Heart left ventricle (tissue), 16 donors: ENCODE measurements at regions not wholly inside any gene's neighbourhood (a gene's known extent, or its start where the extent isn't known, plus 50 kb on each side); places are given as distances from the start of the nearest gene placed in this dataset.

Source experiments
- ATAC-seq, 4 donors: fragments of 200-7000 bp; cut with Tn5 transposase; one replicate each; pipeline ENCODE4 v1.9.1; 2020 to 2022; ENCODE audit warnings: moderate library complexity in 4 of 4, mild to moderate bottlenecking in 3 of 4, moderate number of reproducible peaks in 1 of 4
- DNase-seq, 5 donors: peaks; one replicate each; pipeline ENCODE4 v3.0.0-alpha.2; 2020
- H3K27ac ChIP-seq, 12 donors: fragments of 200-600 bp; sonication (generic) in 4 of 12; one replicate each; pipeline versions ENCODE4 v1.5.0 to v1.8.0; 2016 to 2022; ENCODE audit warnings: mild to moderate bottlenecking in 2 of 12
- H3K27me3 ChIP-seq, 9 donors: fragments of 200-600 bp; sonication (generic) in 2 of 9; one replicate each; pipeline versions ENCODE4 v1.5.1 to v1.8.0; 2016 to 2022; ENCODE audit warnings: mild to moderate bottlenecking in 3 of 9
- H3K36me3 ChIP-seq, 9 donors: fragments of 200-600 bp; sonication (generic) in 2 of 9; one replicate each; pipeline versions ENCODE4 v1.5.0 to v1.8.0; 2018 to 2022; ENCODE audit warnings: mild to moderate bottlenecking in 2 of 9
- H3K4me1 ChIP-seq, 12 donors: fragments of 200-600 bp; sonication (generic) in 4 of 12; one replicate each; pipeline versions ENCODE4 v1.5.0 to v1.8.0; 2016 to 2022; ENCODE audit warnings: mild to moderate bottlenecking in 3 of 12
- H3K4me3 ChIP-seq, 12 donors: fragments of 200-600 bp; sonication (generic) in 4 of 12; one replicate each; pipeline versions ENCODE4 v1.5.0 to v1.8.0; 2017 to 2022; ENCODE audit warnings: mild to moderate bottlenecking in 9 of 12, moderate library complexity in 4 of 12
- H3K9me3 ChIP-seq, 12 donors: fragments of 200-600 bp; sonication (generic) in 4 of 12; one replicate each; pipeline versions ENCODE4 v1.5.0 to v1.8.0; 2016 to 2022; ENCODE audit warnings: mild to moderate bottlenecking in 1 of 12
- POLR2A ChIP-seq, 2 donors: fragments of 450-650 bp; IDR thresholded peaks; one replicate each; pipeline ENCODE4 v1.6.1; 2017; ENCODE audit warnings: antibody characterized with exemption in 2 of 2, mild to moderate bottlenecking in 2 of 2, moderate library complexity in 2 of 2
- WGBS, 4 donors: extraction: QIAGEN DNeasy Blood & Tissue Kit in 2 of 4; methylation state at CpG; one replicate each; pipeline versions ENCODE4 v1.1.5 to v1.1.7; 2013 to 2018; 5-methylcytosine and 5-hydroxymethylcytosine counted together
- intact Hi-C, 10 donors: fragments of 100-400 bp; cut with DNase I; formaldehyde crosslinking; loops; one replicate each; pipeline versions ENCODE4 v1.11.1 to v1.14.2; 2022
- TF ChIP-seq, protein P1 (sequence below), 12 donors: fragments of 200-600 bp; sonication (generic) in 4 of 12; IDR thresholded peaks; one replicate each; pipeline versions ENCODE4 v1.5.0 to v1.8.0; 2018 to 2022; ENCODE audit warnings: antibody characterized with exemption in 12 of 12, mild to moderate bottlenecking in 5 of 12
- donor health status: ischemic (EF 13 %, LVEDD 7.1; RV severe dilation, severe dysfunction).
- donor health status: healthy with polysubstance abuse.
- donor health status: DM: no; HTN: yes; CAD: no.
- donor health status: DM: no; HTN: no; CAD: no.
- donor health status: ischemic (EF 25% LVEDD 6.9; RV normal size, moderate dysfunction).
- donor health status: ischemic (EF 25% LVEDD 5.7; RV mildly dilated, moderate dysfunction).
- donor health status: healthy.
- donor health status: DM: yes; HTN: yes; CAD: no.
- donor health status: ischemic (EF 35%, LVEDD 5.7; RV mildly dilated, moderate dysfunction).
- donor health status: nonischemic (EF 11% LVEDD 7.7; RV severe dilation, severe dysfunction).
- donor health status: DM: yes; HTN: yes; CAD: no.
- donor health status: PGD.
- donor health status: ischemic (EF 29% LVEDD 5.4; RV normal size, mild dysfunction).
- donor health status: nonischemic (EF 23%, LVEDD 6.1; RV moderate dilation, normal function).

GRCh38 chr5:167918813-167919483 lies 372.5 kb upstream of the WWC1 start:
- H3K4me1 ChIP-seq, result peaks cover 0 to 6% (median 0%) of the 10 kb centered on the region in 12 donors
- ATAC-seq (no peak), DNase-seq (no peak)
- intact Hi-C loops, result no loop called here
- peak overlapping the region in 5 of 12 donors; percentile 24 to 71 (median 43) for H3K27ac ChIP-seq
- no peaks in the 10 kb centered on the region for H3K36me3 ChIP-seq
- WGBS, 4 donors, result 51 to 60% (median 54%) methylated on average over 11 of the region's 11 CpGs
- H3K4me3 ChIP-seq, result no peak overlapping the region
- no peaks in the 10 kb centered on the region for H3K27me3 ChIP-seq
- peaks cover 0 to 4% (median 0%) of the 10 kb centered on the region in 12 donors for H3K9me3 ChIP-seq
- no peak for TF ChIP-seq POLR2A (IDR thresholded peaks at IDR 0.05)
- TF ChIP-seq, protein P1, sequence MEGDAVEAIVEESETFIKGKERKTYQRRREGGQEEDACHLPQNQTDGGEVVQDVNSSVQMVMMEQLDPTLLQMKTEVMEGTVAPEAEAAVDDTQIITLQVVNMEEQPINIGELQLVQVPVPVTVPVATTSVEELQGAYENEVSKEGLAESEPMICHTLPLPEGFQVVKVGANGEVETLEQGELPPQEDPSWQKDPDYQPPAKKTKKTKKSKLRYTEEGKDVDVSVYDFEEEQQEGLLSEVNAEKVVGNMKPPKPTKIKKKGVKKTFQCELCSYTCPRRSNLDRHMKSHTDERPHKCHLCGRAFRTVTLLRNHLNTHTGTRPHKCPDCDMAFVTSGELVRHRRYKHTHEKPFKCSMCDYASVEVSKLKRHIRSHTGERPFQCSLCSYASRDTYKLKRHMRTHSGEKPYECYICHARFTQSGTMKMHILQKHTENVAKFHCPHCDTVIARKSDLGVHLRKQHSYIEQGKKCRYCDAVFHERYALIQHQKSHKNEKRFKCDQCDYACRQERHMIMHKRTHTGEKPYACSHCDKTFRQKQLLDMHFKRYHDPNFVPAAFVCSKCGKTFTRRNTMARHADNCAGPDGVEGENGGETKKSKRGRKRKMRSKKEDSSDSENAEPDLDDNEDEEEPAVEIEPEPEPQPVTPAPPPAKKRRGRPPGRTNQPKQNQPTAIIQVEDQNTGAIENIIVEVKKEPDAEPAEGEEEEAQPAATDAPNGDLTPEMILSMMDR (IDR thresholded peaks at IDR 0.05), result no peak

DNA sequence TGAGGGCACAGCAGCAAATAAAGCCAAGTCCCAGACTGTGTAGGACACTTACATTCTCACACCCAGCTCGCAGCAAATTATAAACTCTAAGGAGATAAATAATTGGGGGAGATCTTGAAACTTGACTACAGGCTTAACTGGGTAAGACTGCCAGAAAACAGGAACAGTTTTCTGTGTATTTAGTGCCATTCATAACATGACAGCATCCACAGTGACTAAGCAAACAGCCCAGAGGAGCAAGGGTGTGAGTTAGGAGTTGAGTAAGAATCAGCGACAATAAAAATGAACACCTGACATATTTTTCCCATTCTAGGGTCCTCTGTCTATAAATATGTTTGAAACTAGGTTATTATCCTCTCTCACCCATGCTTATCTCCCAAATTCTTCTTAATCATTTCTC lies 370.9 kb upstream of the WWC1 start:
- intact Hi-C loops, result loop anchor here in 1 of 10 donors (10.0 kb wide), 1 partner anchor 196 kb away; no protein-coding TSS in a partner anchor
- DNase-seq (no peak), ATAC-seq (no peak)
- H3K36me3 ChIP-seq, result no peaks in the 10 kb centered on the region
- no peaks in the 10 kb centered on the region for H3K9me3 ChIP-seq
- no peaks in the 10 kb centered on the region for H3K27me3 ChIP-seq
- no peak overlapping the region for H3K4me3 ChIP-seq
- H3K27ac ChIP-seq, result no peak overlapping the region
- H3K4me1 ChIP-seq, result peaks cover 0 to 6% (median 0%) of the 10 kb centered on the region in 12 donors
- 71 to 91% (median 76%) methylated on average over 2 of the region's 2 CpGs for WGBS, 4 donors
- TF ChIP-seq POLR2A (IDR thresholded peaks at IDR 0.05), result no peak
- TF ChIP-seq, protein P1 (IDR thresholded peaks at IDR 0.05), result no peak

DNA sequence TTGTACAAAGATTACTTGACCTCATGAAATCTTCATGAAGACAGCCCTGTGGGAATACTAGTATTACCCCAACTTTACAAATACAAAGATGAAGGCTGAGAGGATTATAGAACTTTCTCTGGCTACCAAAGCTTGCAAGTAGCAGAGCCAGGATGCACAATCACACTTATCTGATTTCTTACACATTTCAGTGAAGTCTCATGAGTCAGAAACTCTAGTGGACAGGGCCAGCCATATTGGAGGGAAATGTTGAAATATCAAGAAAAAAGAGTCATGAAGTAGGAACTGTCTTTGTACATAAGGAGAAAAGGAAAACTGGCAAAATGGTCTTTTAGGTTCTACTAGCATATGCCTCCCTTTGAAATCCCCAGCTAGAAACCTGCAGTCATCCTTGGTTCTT lies 369.6 kb upstream of the WWC1 start:
- no peak overlapping the region for H3K27ac ChIP-seq
- H3K36me3 ChIP-seq, result no peaks in the 10 kb centered on the region
- TF ChIP-seq, protein P1 (IDR thresholded peaks at IDR 0.05), result no peak
- TF ChIP-seq POLR2A (IDR thresholded peaks at IDR 0.05), result no peak
- intact Hi-C loops, result loop anchor here in 1 of 10 donors (10.0 kb wide), 1 partner anchor 197 kb away; no protein-coding TSS in a partner anchor
- H3K4me3 ChIP-seq, result no peak overlapping the region
- no peaks in the 10 kb centered on the region for H3K9me3 ChIP-seq
- no peak for DNase-seq
- H3K27me3 ChIP-seq, result no peaks in the 10 kb centered on the region
- ATAC-seq, result no peak
- peaks cover 0 to 6% (median 0%) of the 10 kb centered on the region in 12 donors for H3K4me1 ChIP-seq

DNA sequence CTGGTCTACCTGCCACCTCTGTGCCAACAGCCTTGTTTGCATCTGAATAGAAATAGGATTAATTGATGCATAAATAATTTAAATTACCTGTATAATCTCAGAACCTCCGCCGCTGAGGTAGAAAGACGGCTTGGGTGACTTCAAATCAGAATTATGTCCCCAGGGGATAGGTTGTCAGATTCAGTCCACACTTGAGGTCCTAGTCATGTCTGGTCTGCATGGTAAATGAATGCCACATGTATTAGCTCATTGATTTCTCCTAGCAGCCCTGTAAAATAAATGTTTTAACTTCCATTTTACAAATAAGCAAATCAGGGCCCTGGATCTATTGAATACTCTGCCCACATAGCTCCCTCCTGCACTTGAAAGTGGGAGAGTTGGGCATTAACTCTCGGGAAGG lies 368.0 kb upstream of the WWC1 start:
- Histone ChIP-seq H3K9me3 (no peaks in the 10 kb centered on the region), H3K4me1 (peaks cover 0 to 6% (median 0%) of the 10 kb centered on the region in 12 donors), H3K4me3 (no peak overlapping the region), H3K27me3 (no peaks in the 10 kb centered on the region), H3K36me3 (no peaks in the 10 kb centered on the region), H3K27ac (no peak overlapping the region)
- intact Hi-C loops, result loop anchor here in 1 of 10 donors (10.0 kb wide), 1 partner anchor 199 kb away; no protein-coding TSS in a partner anchor
- WGBS, 4 donors, result 69 to 86% (median 77%) methylated on average over 4 of the region's 4 CpGs
- DNase-seq, result no peak
- ATAC-seq, result no peak
- TF ChIP-seq, protein P1 (IDR thresholded peaks at IDR 0.05), result no peak
- TF ChIP-seq POLR2A (IDR thresholded peaks at IDR 0.05), result no peak
